Right lobe of liver (tissue), 6 donors: ENCODE measurements at regions not wholly inside any gene's neighbourhood (a gene's known extent, or its start where the extent isn't known, plus 50 kb on each side); places are given as distances from the start of the nearest gene placed in this dataset.

Experiments
- ATAC-seq, 4 donors: fragments of 200-7000 bp; cut with Tn5 transposase; one replicate each; pipeline ENCODE4 v1.9.1; 2020; ENCODE audit warnings: mild to moderate bottlenecking in 4 of 4, moderate library complexity in 4 of 4
- DNase-seq, 3 donors: peaks; one replicate each; pipeline ENCODE4 v3.0.0-alpha.2; 2020
- H3K27ac ChIP-seq, 3 donors: fragments of 200-600 bp; one replicate each; pipeline ENCODE4 v1.8.0; 2022
- H3K27me3 ChIP-seq, 2 donors: fragments of 200-600 bp; one replicate each; pipeline ENCODE4 v1.8.0; 2022
- H3K36me3 ChIP-seq, 4 donors: fragments of 200-600 bp; sonication (generic) in 1 of 4; one replicate each; pipeline versions ENCODE4 v1.5.1 to v1.8.0; 2017 to 2022; ENCODE audit warnings: control low read depth in 1 of 4
- H3K4me1 ChIP-seq, 4 donors: fragments of 200-600 bp; sonication (generic) in 1 of 4; one replicate each; pipeline versions ENCODE4 v1.5.1 to v1.8.0; 2017 to 2022; ENCODE audit warnings: control low read depth in 1 of 4
- H3K4me3 ChIP-seq, 3 donors: fragments of 200-600 bp; one replicate each; pipeline ENCODE4 v1.8.0; 2022
- H3K9me3 ChIP-seq, 4 donors: fragments of 200-600 bp; sonication (generic) in 1 of 4; one replicate each; pipeline versions ENCODE4 v1.5.1 to v1.8.0; 2017 to 2022; ENCODE audit warnings: control low read depth in 1 of 4
- POLR2A ChIP-seq: fragments of 450-650 bp; IDR thresholded peaks from one replicate; pipeline ENCODE4 v1.6.1; 2017; ENCODE audit warnings: antibody characterized with exemption, mild to moderate bottlenecking
- WGBS: methylation state at CpG from one replicate; pipeline ENCODE4 v1.1.6; 2018; ENCODE audit warnings: low coverage, low lambda C conversion rate; ENCODE audit not compliant: insufficient coverage; ENCODE audit errors: missing lambda C conversion rate; 5-methylcytosine and 5-hydroxymethylcytosine counted together
- intact Hi-C, 2 donors: fragments of 100-400 bp; cut with DNase I; formaldehyde crosslinking; loops; one replicate each; pipeline versions ENCODE4 v1.11.2 to v1.14.1; 2022
- TF ChIP-seq, protein P1 (sequence below), 4 donors: fragments of 200-600 bp in 3 of 4; fragments of 450-650 bp in 1 of 4; IDR thresholded peaks; one replicate each; pipeline versions ENCODE4 v1.5.1 to v1.8.0; 2016 to 2022; ENCODE audit warnings: antibody characterized with exemption in 4 of 4, mild to moderate bottlenecking in 2 of 4
- donor health status: DM: no; HTN: yes; CAD: no.
- donor health status: DM: no; HTN: no; CAD: no.
- donor health status: DM: no; HTN: no; CAD: no.
- donor health status: DM: no; HTN: yes; CAD: no.
- donor health status: DM: no; HTN: yes; CAD: no.

- WGBS = 100% methylated on average over 1 of the region's 23 CpGs
- no peak for DNase-seq
- TF ChIP-seq POLR2A = no peak
- TF ChIP-seq, protein P1, sequence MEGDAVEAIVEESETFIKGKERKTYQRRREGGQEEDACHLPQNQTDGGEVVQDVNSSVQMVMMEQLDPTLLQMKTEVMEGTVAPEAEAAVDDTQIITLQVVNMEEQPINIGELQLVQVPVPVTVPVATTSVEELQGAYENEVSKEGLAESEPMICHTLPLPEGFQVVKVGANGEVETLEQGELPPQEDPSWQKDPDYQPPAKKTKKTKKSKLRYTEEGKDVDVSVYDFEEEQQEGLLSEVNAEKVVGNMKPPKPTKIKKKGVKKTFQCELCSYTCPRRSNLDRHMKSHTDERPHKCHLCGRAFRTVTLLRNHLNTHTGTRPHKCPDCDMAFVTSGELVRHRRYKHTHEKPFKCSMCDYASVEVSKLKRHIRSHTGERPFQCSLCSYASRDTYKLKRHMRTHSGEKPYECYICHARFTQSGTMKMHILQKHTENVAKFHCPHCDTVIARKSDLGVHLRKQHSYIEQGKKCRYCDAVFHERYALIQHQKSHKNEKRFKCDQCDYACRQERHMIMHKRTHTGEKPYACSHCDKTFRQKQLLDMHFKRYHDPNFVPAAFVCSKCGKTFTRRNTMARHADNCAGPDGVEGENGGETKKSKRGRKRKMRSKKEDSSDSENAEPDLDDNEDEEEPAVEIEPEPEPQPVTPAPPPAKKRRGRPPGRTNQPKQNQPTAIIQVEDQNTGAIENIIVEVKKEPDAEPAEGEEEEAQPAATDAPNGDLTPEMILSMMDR (IDR thresholded peaks at IDR 0.05) = no peak
- H3K36me3 ChIP-seq = no peaks in the 10 kb centered on the region
- H3K4me3 ChIP-seq = no peak overlapping the region
- no peak for ATAC-seq
- H3K4me1 ChIP-seq = no peaks in the 10 kb centered on the region
- no peak overlapping the region for H3K27ac ChIP-seq
- no peaks in the 10 kb centered on the region for H3K27me3 ChIP-seq
- H3K9me3 ChIP-seq = no peaks in the 10 kb centered on the region
- intact Hi-C loops = no loop called here
Observed at GRCh38 chr5:60415443-60415842, 284.5 kb downstream of the DEPDC1B start.

DNA sequence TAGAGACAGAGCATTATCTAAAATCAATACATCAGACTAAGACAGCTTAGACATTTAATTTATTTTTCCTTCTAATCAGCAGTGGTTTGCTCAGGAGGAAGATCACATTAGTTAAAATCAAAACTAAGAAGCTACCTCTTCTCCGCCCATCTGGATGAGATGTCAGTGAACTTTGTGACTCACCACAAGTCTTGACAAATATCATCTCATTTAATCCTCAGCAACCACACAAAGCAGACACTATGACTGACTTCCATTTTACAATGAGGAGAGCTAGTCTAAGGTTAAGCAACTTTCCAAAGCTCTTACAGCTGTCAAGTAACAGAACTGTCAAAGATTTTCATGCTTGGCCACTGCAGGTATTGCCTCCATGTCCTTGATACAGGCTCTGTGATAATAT, 289.5 kb downstream of the DEPDC1B start:
- intact Hi-C loops = no loop called here
- H3K4me3 ChIP-seq = no peak overlapping the region
- no peaks in the 10 kb centered on the region for H3K36me3 ChIP-seq
- no peak overlapping the region for H3K27ac ChIP-seq
- no peaks in the 10 kb centered on the region for H3K9me3 ChIP-seq
- 50% methylated on average over 1 of the region's 1 CpG for WGBS
- H3K27me3 ChIP-seq = no peaks in the 10 kb centered on the region
- no peak for DNase-seq
- no peak for TF ChIP-seq POLR2A
- TF ChIP-seq, protein P1 (IDR thresholded peaks at IDR 0.05) = no peak
- ATAC-seq = no peak
- H3K4me1 ChIP-seq = no peaks in the 10 kb centered on the region

DNA sequence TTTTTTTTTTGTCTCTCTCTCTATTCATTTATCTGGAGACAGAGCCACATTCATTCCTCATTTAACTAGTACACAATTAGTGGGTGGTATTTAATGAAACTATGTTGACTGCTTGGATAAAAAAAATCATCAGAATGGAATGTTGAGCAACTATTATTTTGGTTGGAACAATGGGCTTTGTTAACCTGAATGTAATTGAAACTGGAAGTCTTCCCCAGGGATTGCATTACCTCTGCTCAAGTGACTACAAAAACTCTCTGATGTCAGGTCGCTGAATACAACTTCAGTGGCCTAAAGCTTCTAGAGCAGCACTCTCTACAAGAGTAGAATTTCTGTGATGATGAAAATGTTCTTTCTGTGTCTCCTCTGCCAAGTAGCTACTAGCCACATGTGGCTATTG, 295.8 kb downstream of the DEPDC1B start:
- Histone ChIP-seq H3K4me1 (no peaks in the 10 kb centered on the region), H3K4me3 (no peak overlapping the region), H3K27me3 (no peaks in the 10 kb centered on the region), H3K36me3 (no peaks in the 10 kb centered on the region), H3K27ac (no peak overlapping the region), H3K9me3 (no peaks in the 10 kb centered on the region)
- intact Hi-C loops = no loop called here
- DNase-seq = no peak
- no peak for ATAC-seq
- no peak for TF ChIP-seq POLR2A
- TF ChIP-seq, protein P1 (IDR thresholded peaks at IDR 0.05) = no peak
- WGBS = 71% methylated on average over 1 of the region's 1 CpG

DNA sequence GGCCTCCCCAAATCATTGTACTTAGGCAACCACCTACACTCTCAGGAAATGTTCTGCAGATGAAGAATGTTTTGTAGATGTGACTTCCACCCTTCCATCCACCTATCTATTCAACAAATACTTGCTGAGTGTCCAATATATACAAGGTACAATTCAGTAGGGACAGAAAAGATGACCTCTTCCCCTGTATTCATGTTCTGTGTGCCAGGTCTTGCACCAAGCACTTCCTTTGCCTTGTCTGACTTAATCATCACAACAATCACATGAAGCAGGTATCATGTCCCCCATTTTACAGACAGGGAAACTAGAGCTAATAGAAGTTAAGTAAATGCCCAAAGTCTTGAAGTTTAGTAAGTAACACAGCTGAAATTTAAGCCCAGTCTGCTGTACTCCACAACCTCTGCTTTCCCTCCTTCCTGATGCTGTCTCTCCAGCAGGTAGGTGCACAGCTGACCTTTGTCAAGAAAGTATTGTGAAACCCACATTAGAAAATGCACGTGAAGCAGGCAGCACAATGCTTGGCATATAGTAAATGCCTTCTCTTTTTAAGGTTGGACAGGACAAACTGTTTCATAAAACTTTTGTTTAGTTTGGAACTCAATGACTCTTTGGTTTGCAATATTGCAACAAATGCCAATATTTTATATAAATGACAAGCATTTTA, 296.5 kb downstream of the DEPDC1B start:
- Histone ChIP-seq H3K4me3 (no peak overlapping the region), H3K27me3 (no peaks in the 10 kb centered on the region), H3K36me3 (no peaks in the 10 kb centered on the region), H3K4me1 (no peaks in the 10 kb centered on the region), H3K9me3 (no peaks in the 10 kb centered on the region), H3K27ac (no peak overlapping the region)
- intact Hi-C loops = no loop called here
- TF ChIP-seq, protein P1 (IDR thresholded peaks at IDR 0.05) = no peak
- no peak for TF ChIP-seq POLR2A
- no peak for DNase-seq
- WGBS = 17% methylated on average over 1 of the region's 1 CpG
- peak in 1 of 4 donors; percentile 48 for ATAC-seq
